ENCODE measurements at regions not wholly inside any gene's neighbourhood (a gene's known extent, or its start where the extent isn't known, plus 50 kb on each side); places are given as distances from the start of the nearest gene placed in this dataset.

DNA sequence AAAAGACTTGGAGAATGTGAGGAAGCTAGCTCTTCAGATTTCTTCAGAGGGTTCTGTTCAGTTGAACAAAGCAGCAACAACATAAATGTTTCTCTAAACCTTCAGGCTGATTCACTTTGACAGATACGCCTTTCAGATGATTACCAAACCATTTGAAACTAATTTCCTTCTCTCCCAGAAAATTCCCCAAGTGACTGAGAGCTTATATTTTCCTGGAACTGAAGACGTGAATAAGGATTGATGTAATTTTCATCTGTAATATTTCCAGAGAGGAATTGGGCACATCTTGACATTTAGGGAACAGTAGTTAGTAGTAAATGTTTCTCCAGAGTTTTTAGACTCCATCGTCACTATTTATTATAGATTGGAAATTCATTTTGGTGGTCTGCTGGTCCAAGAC lies 108.6 kb upstream of the AADACL2 start:
- in situ Hi-C loops (cut with HindIII; ENCODE audit: low sequenced_read_pairs) = no loop called here
- H3K4me3 ChIP-seq (ENCODE audit: low read depth, low read length) = no peak overlapping the region
- TF ChIP-seq, protein P1, sequence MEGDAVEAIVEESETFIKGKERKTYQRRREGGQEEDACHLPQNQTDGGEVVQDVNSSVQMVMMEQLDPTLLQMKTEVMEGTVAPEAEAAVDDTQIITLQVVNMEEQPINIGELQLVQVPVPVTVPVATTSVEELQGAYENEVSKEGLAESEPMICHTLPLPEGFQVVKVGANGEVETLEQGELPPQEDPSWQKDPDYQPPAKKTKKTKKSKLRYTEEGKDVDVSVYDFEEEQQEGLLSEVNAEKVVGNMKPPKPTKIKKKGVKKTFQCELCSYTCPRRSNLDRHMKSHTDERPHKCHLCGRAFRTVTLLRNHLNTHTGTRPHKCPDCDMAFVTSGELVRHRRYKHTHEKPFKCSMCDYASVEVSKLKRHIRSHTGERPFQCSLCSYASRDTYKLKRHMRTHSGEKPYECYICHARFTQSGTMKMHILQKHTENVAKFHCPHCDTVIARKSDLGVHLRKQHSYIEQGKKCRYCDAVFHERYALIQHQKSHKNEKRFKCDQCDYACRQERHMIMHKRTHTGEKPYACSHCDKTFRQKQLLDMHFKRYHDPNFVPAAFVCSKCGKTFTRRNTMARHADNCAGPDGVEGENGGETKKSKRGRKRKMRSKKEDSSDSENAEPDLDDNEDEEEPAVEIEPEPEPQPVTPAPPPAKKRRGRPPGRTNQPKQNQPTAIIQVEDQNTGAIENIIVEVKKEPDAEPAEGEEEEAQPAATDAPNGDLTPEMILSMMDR (IDR thresholded peaks at IDR 0.05; ENCODE audit: low read depth, low read length) = no peak
- DNase-seq (ENCODE audit: low read depth, low spot score) = no peak

DNA sequence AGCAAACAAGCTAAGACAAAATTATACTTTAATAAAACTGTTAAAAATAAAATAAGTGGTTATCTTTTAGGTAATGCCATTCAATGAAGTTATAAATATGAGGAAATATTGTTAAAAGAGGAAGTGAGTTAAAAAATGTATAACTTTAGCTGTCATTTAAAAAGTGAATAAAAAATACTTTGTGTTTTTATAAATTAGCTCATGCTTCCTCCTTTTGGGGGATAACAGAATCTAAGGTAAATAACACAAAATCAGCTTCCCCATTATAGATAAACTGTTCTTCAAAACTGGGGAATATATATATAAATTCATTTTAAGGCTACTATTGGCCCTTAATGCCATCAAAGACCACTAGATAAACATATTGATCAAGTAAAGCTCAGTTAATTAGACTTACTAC lies 113.7 kb upstream of the AADACL2 start:
- no peak overlapping the region for H3K4me3 ChIP-seq (ENCODE audit: low read depth, low read length)
- in situ Hi-C loops (cut with HindIII; ENCODE audit: low sequenced_read_pairs) = no loop called here
- DNase-seq (ENCODE audit: low read depth, low spot score) = no peak
- TF ChIP-seq, protein P1 (IDR thresholded peaks at IDR 0.05; ENCODE audit: low read depth, low read length) = no peak

DNA sequence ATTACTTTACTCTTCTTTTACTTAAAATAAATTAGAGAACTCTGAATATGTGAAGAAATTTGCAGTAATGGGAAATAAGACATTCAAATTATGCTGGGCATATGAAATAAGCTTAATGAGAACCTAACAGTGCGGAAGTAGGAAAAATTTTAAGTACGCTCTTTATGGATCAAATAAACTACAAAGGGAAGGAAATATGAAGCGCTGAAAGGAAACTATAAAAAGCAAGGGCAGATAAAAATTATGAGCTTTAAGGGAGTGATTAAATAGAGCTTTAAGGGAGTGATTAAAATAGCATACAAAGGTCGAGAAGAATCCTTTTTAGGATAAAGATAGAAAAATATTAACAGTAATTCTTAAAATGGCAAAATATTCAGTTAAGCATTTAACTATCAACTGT lies 118.3 kb upstream of the AADACL2 start:
- no peak for DNase-seq (ENCODE audit: low read depth, low spot score)
- no peak overlapping the region for H3K4me3 ChIP-seq (ENCODE audit: low read depth, low read length)
- in situ Hi-C loops (cut with HindIII; ENCODE audit: low sequenced_read_pairs) = no loop called here
- TF ChIP-seq, protein P1 (IDR thresholded peaks at IDR 0.05; ENCODE audit: low read depth, low read length) = no peak

DNA sequence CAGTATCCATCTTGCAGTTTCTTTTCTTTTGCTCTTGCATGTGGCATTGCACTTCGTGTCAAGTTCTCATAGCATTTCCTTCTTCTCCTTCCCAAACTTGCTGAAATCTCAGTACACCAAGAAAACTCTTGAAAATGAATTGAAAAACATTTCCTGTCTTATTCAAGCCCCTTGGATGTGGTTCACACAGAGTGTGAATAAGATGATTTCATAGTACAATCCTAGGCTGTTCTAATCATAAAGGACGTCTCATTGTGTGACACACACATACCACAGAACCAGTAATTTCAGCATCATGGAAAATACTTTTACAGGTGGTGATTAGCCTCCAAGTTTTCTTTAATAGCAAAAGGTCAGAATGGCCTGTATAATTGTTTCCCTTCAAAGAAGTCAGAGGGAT lies 121.6 kb upstream of the AADACL2 start:
- TF ChIP-seq, protein P1 (IDR thresholded peaks at IDR 0.05; ENCODE audit: low read depth, low read length) = no peak
- in situ Hi-C loops (cut with HindIII; ENCODE audit: low sequenced_read_pairs) = no loop called here
- no peak for DNase-seq (ENCODE audit: low read depth, low spot score)
- no peak overlapping the region for H3K4me3 ChIP-seq (ENCODE audit: low read depth, low read length)

DNA sequence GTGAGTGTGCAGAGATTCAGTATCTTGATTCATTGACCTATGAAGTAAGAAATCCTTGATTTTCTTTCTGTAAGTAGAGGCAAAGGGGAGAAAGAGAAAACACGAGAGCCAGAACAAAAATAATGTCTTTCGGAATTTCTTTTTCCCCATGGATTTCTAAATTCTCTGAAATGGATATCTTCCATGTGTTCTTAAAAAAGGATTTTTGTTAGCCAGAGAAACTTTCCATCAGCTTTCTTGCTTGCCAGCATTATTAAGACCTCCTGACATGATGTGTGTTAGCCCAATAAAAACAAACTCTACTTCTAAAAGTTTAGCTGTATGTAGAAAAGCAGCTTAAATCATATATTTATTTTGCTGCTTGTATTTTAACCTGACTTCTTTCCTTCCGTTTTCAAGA lies 122.3 kb upstream of the AADACL2 start:
- no peak overlapping the region for H3K4me3 ChIP-seq (ENCODE audit: low read depth, low read length)
- in situ Hi-C loops (cut with HindIII; ENCODE audit: low sequenced_read_pairs) = no loop called here
- TF ChIP-seq, protein P1 (IDR thresholded peaks at IDR 0.05; ENCODE audit: low read depth, low read length) = no peak
- DNase-seq (ENCODE audit: low read depth, low spot score) = no peak

DNA sequence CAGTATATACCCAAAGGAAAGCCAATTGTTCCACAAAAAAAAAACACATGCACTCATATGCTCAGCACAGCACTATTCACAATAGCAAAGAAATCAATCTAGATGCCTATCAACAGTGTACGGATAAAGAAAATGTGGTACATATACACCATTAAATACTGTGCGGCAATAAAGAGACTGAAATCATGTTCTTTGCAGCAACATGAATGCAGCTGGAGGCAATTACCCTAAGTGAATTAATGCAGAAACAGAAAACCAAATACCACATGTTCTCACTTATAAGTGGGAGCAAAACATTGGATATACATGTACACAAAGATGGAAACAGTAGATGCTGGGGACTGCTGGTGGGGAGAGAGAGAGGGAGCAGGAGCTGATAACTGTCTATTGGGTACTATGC lies 124.2 kb upstream of the AADACL2 start:
- in situ Hi-C loops (cut with HindIII; ENCODE audit: low sequenced_read_pairs) = no loop called here

More for the DNA sequence above, 124.2 kb upstream of the AADACL2 start:
- DNase-seq (ENCODE audit: low read depth, low spot score) = no peak
- H3K4me3 ChIP-seq (ENCODE audit: low read depth, low read length) = no peak overlapping the region
- TF ChIP-seq, protein P1 (IDR thresholded peaks at IDR 0.05; ENCODE audit: low read depth, low read length) = no peak

All from astrocyte of the spinal cord (primary cell).